ENCODE measurements at regions not wholly inside any gene's neighbourhood (a gene's known extent, or its start where the extent isn't known, plus 50 kb on each side); places are given as distances from the start of the nearest gene placed in this dataset.

- Histone ChIP-seq H3K4me3 (no peak overlapping the region), H3K36me3 (no peaks in the 10 kb centered on the region), H3K27me3 (no peaks in the 10 kb centered on the region), H3K9me3 (no peaks in the 10 kb centered on the region), H3K27ac (no peak overlapping the region), H3K4me1 (no peaks in the 10 kb centered on the region)
- DNase-seq (ENCODE audit: low spot score), result no peak
- TF ChIP-seq CTCF (IDR thresholded peaks at IDR 0.05), result no peak
Measured at GRCh38 chr2:190780594-190780993, 100.0 kb upstream of the GLS start.

- H3K4me1 ChIP-seq, result peaks cover 0 to 6% of the 10 kb centered on the region in 2 donors
- no peaks in the 10 kb centered on the region for H3K27me3 ChIP-seq
- H3K9me3 ChIP-seq, result no peaks in the 10 kb centered on the region
- TF ChIP-seq CTCF (IDR thresholded peaks at IDR 0.05), result peak; percentile 42 to 76
- no peak overlapping the region for H3K27ac ChIP-seq
- H3K4me3 ChIP-seq, result no peak overlapping the region
- no peak for DNase-seq (ENCODE audit: low spot score)
- no peaks in the 10 kb centered on the region for H3K36me3 ChIP-seq
Measured at GRCh38 chr2:190781604-190782198, 98.9 kb upstream of the GLS start.

GRCh38 chr2:190782264-190782663 is 98.4 kb upstream of the GLS start:
- Histone ChIP-seq H3K9me3 (no peaks in the 10 kb centered on the region), H3K4me3 (no peak overlapping the region), H3K4me1 (peaks cover 0 to 9% of the 10 kb centered on the region in 2 donors), H3K27ac (no peak overlapping the region), H3K36me3 (no peaks in the 10 kb centered on the region), H3K27me3 (no peaks in the 10 kb centered on the region)
- DNase-seq (ENCODE audit: low spot score), result no peak
- no peak for TF ChIP-seq CTCF (IDR thresholded peaks at IDR 0.05)

GRCh38 chr2:190783513-190784263 is 96.9 kb upstream of the GLS start:
- Histone ChIP-seq H3K4me3 (no peak overlapping the region), H3K27me3 (no peaks in the 10 kb centered on the region), H3K9me3 (no peaks in the 10 kb centered on the region), H3K27ac (no peak overlapping the region), H3K4me1 (peaks cover 0 to 9% of the 10 kb centered on the region in 2 donors), H3K36me3 (no peaks in the 10 kb centered on the region)
- TF ChIP-seq CTCF (IDR thresholded peaks at IDR 0.05), result no peak
- DNase-seq (ENCODE audit: low spot score), result no peak

GRCh38 chr2:190785334-190785733 is 95.3 kb upstream of the GLS start:
- TF ChIP-seq CTCF (IDR thresholded peaks at IDR 0.05), result no peak
- Histone ChIP-seq H3K27ac (no peak overlapping the region), H3K27me3 (no peaks in the 10 kb centered on the region), H3K36me3 (no peaks in the 10 kb centered on the region), H3K4me3 (no peak overlapping the region), H3K9me3 (no peaks in the 10 kb centered on the region), H3K4me1 (peaks cover 0 to 23% of the 10 kb centered on the region in 2 donors)
- DNase-seq (ENCODE audit: low spot score), result no peak

Measured in right atrium auricular region (tissue), 2 donors.